IPS-18c (cell line): ENCODE measurements at regions not wholly inside any gene's neighbourhood (a gene's known extent, or its start where the extent isn't known, plus 50 kb on each side); places are given as distances from the start of the nearest gene placed in this dataset.

Experiments used
- H3K4me3 ChIP-seq: 2 replicates; pipeline ENCODE4 v1.7.0; 2013; ENCODE audit warnings: low read depth, mild to moderate bottlenecking, low read length, moderate library complexity; ENCODE audit not compliant: insufficient read depth
- H3K9me3 ChIP-seq: one replicate; pipeline ENCODE4 v1.6.1; 2013; ENCODE audit warnings: mild to moderate bottlenecking, low read length, moderate library complexity; ENCODE audit not compliant: control insufficient read depth, insufficient read depth

- Histone ChIP-seq H3K4me3 (no peak overlapping the region), H3K9me3 (no peaks in the 10 kb centered on the region)
Observed at GRCh38 chr5:26236936-26237335, 801.5 kb downstream of the CDH9 start.

GRCh38 chr5:26232706-26233105 is 805.7 kb downstream of the CDH9 start:
- no peaks in the 10 kb centered on the region for H3K9me3 ChIP-seq
- H3K4me3 ChIP-seq: no peak overlapping the region

GRCh38 chr5:26231316-26231715 is 807.1 kb downstream of the CDH9 start:
- Histone ChIP-seq H3K4me3 (no peak overlapping the region), H3K9me3 (no peaks in the 10 kb centered on the region)

- H3K4me3 ChIP-seq: no peak overlapping the region
- H3K9me3 ChIP-seq: no peaks in the 10 kb centered on the region
Observed at GRCh38 chr5:26229848-26230247, 808.5 kb downstream of the CDH9 start.

- Histone ChIP-seq H3K4me3 (no peak overlapping the region), H3K9me3 (peaks cover 4% of the 10 kb centered on the region)
Observed at GRCh38 chr5:26227245-26227644, 811.1 kb downstream of the CDH9 start.

GRCh38 chr5:26205121-26205520 is 833.3 kb downstream of the CDH9 start:
- Histone ChIP-seq H3K9me3 (no peaks in the 10 kb centered on the region), H3K4me3 (no peak overlapping the region)

GRCh38 chr5:26193626-26194025 is 844.8 kb downstream of the CDH9 start:
- Histone ChIP-seq H3K4me3 (no peak overlapping the region), H3K9me3 (no peaks in the 10 kb centered on the region)

- Histone ChIP-seq H3K4me3 (no peak overlapping the region), H3K9me3 (no peaks in the 10 kb centered on the region)
Observed at GRCh38 chr5:26192486-26192885, 845.9 kb downstream of the CDH9 start.

- Histone ChIP-seq H3K9me3 (no peaks in the 10 kb centered on the region), H3K4me3 (no peak overlapping the region)
Observed at GRCh38 chr5:26181582-26181981, 856.8 kb downstream of the CDH9 start.

- Histone ChIP-seq H3K4me3 (no peak overlapping the region), H3K9me3 (peaks cover 4% of the 10 kb centered on the region)
Observed at GRCh38 chr5:26148569-26149107, 889.7 kb downstream of the CDH9 start.

GRCh38 chr5:26143259-26143658 is 895.1 kb downstream of the CDH9 start:
- no peak overlapping the region for H3K4me3 ChIP-seq
- no peaks in the 10 kb centered on the region for H3K9me3 ChIP-seq

GRCh38 chr5:26121338-26121737 is 917.0 kb downstream of the CDH9 start:
- no peak overlapping the region for H3K4me3 ChIP-seq
- H3K9me3 ChIP-seq: no peaks in the 10 kb centered on the region

GRCh38 chr5:26104175-26104574 is 934.2 kb downstream of the CDH9 start:
- Histone ChIP-seq H3K4me3 (no peak overlapping the region), H3K9me3 (no peaks in the 10 kb centered on the region)

- H3K9me3 ChIP-seq: peaks cover 3% of the 10 kb centered on the region
- H3K4me3 ChIP-seq: no peak overlapping the region
Observed at GRCh38 chr5:26060212-26060611, 978.2 kb downstream of the CDH9 start.

GRCh38 chr5:26054594-26054993 is 983.8 kb downstream of the CDH9 start:
- no peak overlapping the region for H3K4me3 ChIP-seq
- H3K9me3 ChIP-seq: peaks cover under 1% of the 10 kb centered on the region

- Histone ChIP-seq H3K4me3 (no peak overlapping the region), H3K9me3 (no peaks in the 10 kb centered on the region)
Observed at GRCh38 chr5:26034813-26035212, 1003.6 kb downstream of the CDH9 start.

- no peak overlapping the region for H3K4me3 ChIP-seq
- no peaks in the 10 kb centered on the region for H3K9me3 ChIP-seq
Observed at GRCh38 chr5:26031481-26031880, 1006.9 kb downstream of the CDH9 start.

- no peaks in the 10 kb centered on the region for H3K9me3 ChIP-seq
- H3K4me3 ChIP-seq: no peak overlapping the region
Observed at GRCh38 chr5:26026044-26026443, 1012.3 kb downstream of the CDH9 start.

- no peaks in the 10 kb centered on the region for H3K9me3 ChIP-seq
- no peak overlapping the region for H3K4me3 ChIP-seq
Observed at GRCh38 chr5:26024774-26025173, 1013.6 kb downstream of the CDH9 start.
